ENCODE measurements at regions not wholly inside any gene's neighbourhood (a gene's known extent, or its start where the extent isn't known, plus 50 kb on each side); places are given as distances from the start of the nearest gene placed in this dataset.

DNA sequence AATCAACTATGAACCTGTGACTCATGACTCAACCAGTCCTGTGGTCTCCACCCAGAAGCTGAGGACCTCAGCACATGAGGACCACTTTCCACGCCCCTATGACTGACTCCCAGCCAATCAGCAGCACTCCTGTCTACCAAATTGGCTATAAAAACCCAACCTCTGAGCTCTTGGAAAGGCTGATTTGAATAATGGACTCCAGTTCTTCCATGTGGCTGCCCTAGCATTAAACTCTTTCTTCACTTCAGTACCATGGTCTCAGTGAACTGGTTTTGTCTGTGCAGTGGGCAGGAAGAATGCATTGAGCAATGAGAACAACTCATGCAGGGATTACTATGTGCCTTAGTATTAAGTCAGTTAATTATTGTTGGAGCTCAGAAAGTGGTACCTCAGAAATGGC lies 78.3 kb downstream of the CMPK2 start:
- H3K4me3 ChIP-seq (ENCODE audit: low read depth, low read length), result no peak overlapping the region
- DNase-seq (ENCODE audit: low read depth), result no peak
- TF ChIP-seq, protein P1, sequence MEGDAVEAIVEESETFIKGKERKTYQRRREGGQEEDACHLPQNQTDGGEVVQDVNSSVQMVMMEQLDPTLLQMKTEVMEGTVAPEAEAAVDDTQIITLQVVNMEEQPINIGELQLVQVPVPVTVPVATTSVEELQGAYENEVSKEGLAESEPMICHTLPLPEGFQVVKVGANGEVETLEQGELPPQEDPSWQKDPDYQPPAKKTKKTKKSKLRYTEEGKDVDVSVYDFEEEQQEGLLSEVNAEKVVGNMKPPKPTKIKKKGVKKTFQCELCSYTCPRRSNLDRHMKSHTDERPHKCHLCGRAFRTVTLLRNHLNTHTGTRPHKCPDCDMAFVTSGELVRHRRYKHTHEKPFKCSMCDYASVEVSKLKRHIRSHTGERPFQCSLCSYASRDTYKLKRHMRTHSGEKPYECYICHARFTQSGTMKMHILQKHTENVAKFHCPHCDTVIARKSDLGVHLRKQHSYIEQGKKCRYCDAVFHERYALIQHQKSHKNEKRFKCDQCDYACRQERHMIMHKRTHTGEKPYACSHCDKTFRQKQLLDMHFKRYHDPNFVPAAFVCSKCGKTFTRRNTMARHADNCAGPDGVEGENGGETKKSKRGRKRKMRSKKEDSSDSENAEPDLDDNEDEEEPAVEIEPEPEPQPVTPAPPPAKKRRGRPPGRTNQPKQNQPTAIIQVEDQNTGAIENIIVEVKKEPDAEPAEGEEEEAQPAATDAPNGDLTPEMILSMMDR (IDR thresholded peaks at IDR 0.05; ENCODE audit: low read depth, low read length), result no peak
- TF ChIP-seq MYC (IDR thresholded peaks at IDR 0.05; ENCODE audit: low read depth, low read length) (no peak), POLR2A (IDR thresholded peaks at IDR 0.05; ENCODE audit: extremely low read depth, insufficient read length) (no peak)
- TF ChIP-seq, protein P2, sequence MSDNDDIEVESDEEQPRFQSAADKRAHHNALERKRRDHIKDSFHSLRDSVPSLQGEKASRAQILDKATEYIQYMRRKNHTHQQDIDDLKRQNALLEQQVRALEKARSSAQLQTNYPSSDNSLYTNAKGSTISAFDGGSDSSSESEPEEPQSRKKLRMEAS (IDR thresholded peaks at IDR 0.05; ENCODE audit: low read depth, low read length), result no peak

DNA sequence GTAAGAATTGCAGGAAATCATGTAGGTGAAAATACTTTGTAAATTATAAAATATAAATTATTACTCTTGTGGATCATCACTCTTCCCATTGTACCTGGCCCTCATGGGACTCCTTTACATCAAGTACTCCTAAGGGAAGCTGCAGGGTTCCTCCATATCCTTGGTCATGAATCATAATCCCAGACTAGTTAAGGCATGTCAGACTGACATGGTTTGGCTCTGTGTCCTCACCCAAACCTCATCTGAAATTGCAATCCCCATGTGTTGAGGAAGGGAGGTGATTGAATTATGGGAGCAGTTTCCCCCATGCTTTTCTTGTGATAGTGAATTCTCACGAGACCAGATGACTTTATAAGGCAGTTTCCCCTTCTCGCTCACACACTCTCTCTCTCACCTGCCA lies 77.1 kb downstream of the CMPK2 start:
- TF ChIP-seq, protein P1 (IDR thresholded peaks at IDR 0.05; ENCODE audit: low read depth, low read length), result no peak
- no peak for TF ChIP-seq POLR2A (IDR thresholded peaks at IDR 0.05; ENCODE audit: extremely low read depth, insufficient read length)
- no peak for TF ChIP-seq MYC (IDR thresholded peaks at IDR 0.05; ENCODE audit: low read depth, low read length)
- TF ChIP-seq, protein P2 (IDR thresholded peaks at IDR 0.05; ENCODE audit: low read depth, low read length), result no peak
- no peak overlapping the region for H3K4me3 ChIP-seq (ENCODE audit: low read depth, low read length)
- no peak for DNase-seq (ENCODE audit: low read depth)

DNA sequence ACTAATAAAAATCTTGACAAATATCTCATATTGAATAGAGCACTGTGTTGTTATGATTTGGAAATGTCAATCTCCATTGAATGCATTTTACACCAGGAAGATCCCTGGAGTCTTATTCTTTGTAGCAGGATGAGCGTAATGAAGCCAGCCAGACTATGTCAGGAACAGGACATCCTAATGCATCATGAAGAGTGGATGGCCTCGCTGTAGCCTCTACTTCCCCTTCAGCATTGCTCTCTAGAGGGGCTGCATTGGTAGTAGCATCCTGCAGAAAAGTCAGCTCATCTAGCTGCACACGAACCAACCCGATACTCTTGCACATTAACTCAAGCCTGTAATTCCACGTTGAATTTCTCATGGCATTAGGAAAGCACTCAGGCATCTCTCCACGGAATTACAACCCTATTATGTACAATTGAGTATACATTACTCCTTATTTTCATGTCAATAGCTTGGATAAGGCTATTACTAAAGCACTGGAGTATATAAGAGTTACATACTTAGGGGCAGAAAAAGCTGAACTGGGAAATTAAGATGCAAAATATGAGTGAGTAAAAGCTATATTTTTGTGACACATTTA lies 76.1 kb downstream of the CMPK2 start:
- DNase-seq (ENCODE audit: low read depth), result no peak
- H3K4me3 ChIP-seq (ENCODE audit: low read depth, low read length), result no peak overlapping the region
- TF ChIP-seq MYC (IDR thresholded peaks at IDR 0.05; ENCODE audit: low read depth, low read length) (no peak), POLR2A (IDR thresholded peaks at IDR 0.05; ENCODE audit: extremely low read depth, insufficient read length) (no peak)
- TF ChIP-seq, protein P1 (IDR thresholded peaks at IDR 0.05; ENCODE audit: low read depth, low read length), result no peak
- TF ChIP-seq, protein P2 (IDR thresholded peaks at IDR 0.05; ENCODE audit: low read depth, low read length), result no peak

DNA sequence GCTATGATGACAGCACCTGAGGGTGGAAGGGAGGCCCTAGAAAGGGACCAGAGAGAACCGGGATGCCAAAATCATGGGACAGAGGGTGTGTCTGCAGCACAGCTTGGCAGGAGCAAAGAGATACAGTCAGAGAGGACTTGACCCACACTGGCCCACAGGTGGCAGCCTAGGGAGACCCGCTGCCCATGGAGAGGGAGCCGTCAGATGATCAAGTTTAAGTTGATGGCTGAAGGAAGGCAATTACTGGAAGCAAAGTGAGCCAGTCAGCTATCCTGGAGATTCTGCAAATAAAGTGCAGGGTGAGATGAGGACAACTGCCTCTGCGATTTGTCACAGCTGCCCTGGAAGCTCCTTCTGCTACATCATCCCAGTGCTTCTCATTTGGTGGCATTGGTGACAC lies 74.0 kb downstream of the CMPK2 start:
- no peak overlapping the region for H3K4me3 ChIP-seq (ENCODE audit: low read depth, low read length)
- TF ChIP-seq, protein P1 (IDR thresholded peaks at IDR 0.05; ENCODE audit: low read depth, low read length), result peak; percentile 41
- TF ChIP-seq POLR2A (IDR thresholded peaks at IDR 0.05; ENCODE audit: extremely low read depth, insufficient read length), result no peak
- peak; percentile 29 for DNase-seq (ENCODE audit: low read depth)

DNA sequence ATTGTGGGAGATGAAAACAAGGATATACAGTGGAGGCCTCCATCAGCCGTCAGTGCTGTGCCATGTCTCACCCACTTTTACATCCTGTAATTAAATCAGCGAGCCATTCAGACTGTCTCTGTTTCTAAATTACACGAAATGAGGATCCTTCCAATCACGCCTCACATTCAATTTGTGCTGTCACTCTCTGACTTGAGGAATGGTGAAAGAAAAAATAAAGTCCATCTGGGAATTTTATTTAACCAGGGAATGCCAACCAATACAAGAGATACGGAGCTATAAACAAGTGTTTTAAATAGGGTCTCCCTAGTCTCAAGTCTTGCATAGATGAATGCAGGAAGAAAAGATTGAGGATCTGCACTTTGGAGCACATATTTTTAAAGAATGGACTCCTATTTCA lies 72.8 kb downstream of the CMPK2 start:
- DNase-seq (ENCODE audit: low read depth), result no peak
- no peak overlapping the region for H3K4me3 ChIP-seq (ENCODE audit: low read depth, low read length)
- TF ChIP-seq, protein P1 (IDR thresholded peaks at IDR 0.05; ENCODE audit: low read depth, low read length), result no peak
- TF ChIP-seq, protein P2 (IDR thresholded peaks at IDR 0.05; ENCODE audit: low read depth, low read length), result no peak
- no peak for TF ChIP-seq MYC (IDR thresholded peaks at IDR 0.05; ENCODE audit: low read depth, low read length)
- no peak for TF ChIP-seq POLR2A (IDR thresholded peaks at IDR 0.05; ENCODE audit: extremely low read depth, insufficient read length)

DNA sequence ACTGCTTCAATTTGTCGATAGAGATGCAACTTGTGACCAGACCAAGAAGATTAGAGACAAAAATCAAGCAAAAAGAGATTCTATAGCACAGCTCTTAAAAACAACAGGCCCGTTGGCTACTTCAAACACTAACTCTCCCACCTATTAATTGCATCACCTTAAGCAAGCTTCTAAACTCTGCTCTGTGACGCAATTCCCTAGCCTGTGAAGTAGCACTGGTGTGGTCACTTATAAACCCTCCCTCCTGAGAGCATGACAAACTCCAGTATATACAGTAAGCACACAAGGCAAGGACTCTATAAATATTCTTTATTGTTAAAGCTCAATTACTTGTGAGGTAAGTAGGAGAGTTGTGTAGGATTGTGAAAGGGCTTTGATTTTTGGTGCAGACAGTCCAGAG lies 72.3 kb downstream of the CMPK2 start:
- no peak overlapping the region for H3K4me3 ChIP-seq (ENCODE audit: low read depth, low read length)
- DNase-seq (ENCODE audit: low read depth), result peak; percentile 67
- TF ChIP-seq POLR2A (IDR thresholded peaks at IDR 0.05; ENCODE audit: extremely low read depth, insufficient read length) (no peak), MYC (IDR thresholded peaks at IDR 0.05; ENCODE audit: low read depth, low read length) (no peak)
- TF ChIP-seq, protein P1 (IDR thresholded peaks at IDR 0.05; ENCODE audit: low read depth, low read length), result no peak
- TF ChIP-seq, protein P2 (IDR thresholded peaks at IDR 0.05; ENCODE audit: low read depth, low read length), result no peak
